Lower lobe of right lung (tissue), 2 donors: ENCODE measurements at regions not wholly inside any gene's neighbourhood (a gene's known extent, or its start where the extent isn't known, plus 50 kb on each side); places are given as distances from the start of the nearest gene placed in this dataset.

Experiments used
- ATAC-seq, 2 donors: fragments of 200-7000 bp; cut with Tn5 transposase; one replicate each; pipeline ENCODE4 v1.9.1; 2020 to 2022; ENCODE audit warnings: mild to moderate bottlenecking in 2 of 2, moderate library complexity in 2 of 2
- DNase-seq: peaks from one replicate; pipeline ENCODE4 v3.0.0-alpha.2; 2020
- H3K27ac ChIP-seq: fragments of 200-600 bp; one replicate; pipeline ENCODE4 v1.8.0; 2022
- H3K27me3 ChIP-seq: fragments of 200-600 bp; one replicate; pipeline ENCODE4 v1.8.0; 2022; ENCODE audit warnings: low read depth
- H3K36me3 ChIP-seq: fragments of 200-600 bp; one replicate; pipeline ENCODE4 v1.8.0; 2022; ENCODE audit warnings: mild to moderate bottlenecking
- H3K4me1 ChIP-seq: fragments of 200-600 bp; one replicate; pipeline ENCODE4 v1.8.0; 2022
- H3K4me3 ChIP-seq: fragments of 200-600 bp; one replicate; pipeline ENCODE4 v1.8.0; 2022; ENCODE audit warnings: mild to moderate bottlenecking
- H3K9me3 ChIP-seq: fragments of 200-600 bp; one replicate; pipeline ENCODE4 v1.8.0; 2022
- intact Hi-C: fragments of 100-400 bp; cut with DNase I; formaldehyde crosslinking; loops from one replicate; pipeline ENCODE4 v1.11.0; 2022
- TF ChIP-seq, protein P1 (sequence below): fragments of 200-600 bp; IDR thresholded peaks from one replicate; pipeline ENCODE4 v1.8.0; 2022; ENCODE audit warnings: antibody characterized with exemption, mild to moderate bottlenecking
- donor health status: DM: no; HTN: yes; CAD: no; lungs with severe emphysema.

GRCh38 chr2:175732531-175732930 is 269.5 kb downstream of the LNPK start:
- no peaks in the 10 kb centered on the region for H3K4me1 ChIP-seq
- H3K4me3 ChIP-seq = no peak overlapping the region
- no peaks in the 10 kb centered on the region for H3K9me3 ChIP-seq
- no peak for ATAC-seq
- intact Hi-C loops = no loop called here
- no peak overlapping the region for H3K27ac ChIP-seq
- H3K27me3 ChIP-seq = no peaks in the 10 kb centered on the region
- TF ChIP-seq, protein P1, sequence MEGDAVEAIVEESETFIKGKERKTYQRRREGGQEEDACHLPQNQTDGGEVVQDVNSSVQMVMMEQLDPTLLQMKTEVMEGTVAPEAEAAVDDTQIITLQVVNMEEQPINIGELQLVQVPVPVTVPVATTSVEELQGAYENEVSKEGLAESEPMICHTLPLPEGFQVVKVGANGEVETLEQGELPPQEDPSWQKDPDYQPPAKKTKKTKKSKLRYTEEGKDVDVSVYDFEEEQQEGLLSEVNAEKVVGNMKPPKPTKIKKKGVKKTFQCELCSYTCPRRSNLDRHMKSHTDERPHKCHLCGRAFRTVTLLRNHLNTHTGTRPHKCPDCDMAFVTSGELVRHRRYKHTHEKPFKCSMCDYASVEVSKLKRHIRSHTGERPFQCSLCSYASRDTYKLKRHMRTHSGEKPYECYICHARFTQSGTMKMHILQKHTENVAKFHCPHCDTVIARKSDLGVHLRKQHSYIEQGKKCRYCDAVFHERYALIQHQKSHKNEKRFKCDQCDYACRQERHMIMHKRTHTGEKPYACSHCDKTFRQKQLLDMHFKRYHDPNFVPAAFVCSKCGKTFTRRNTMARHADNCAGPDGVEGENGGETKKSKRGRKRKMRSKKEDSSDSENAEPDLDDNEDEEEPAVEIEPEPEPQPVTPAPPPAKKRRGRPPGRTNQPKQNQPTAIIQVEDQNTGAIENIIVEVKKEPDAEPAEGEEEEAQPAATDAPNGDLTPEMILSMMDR = no peak
- no peaks in the 10 kb centered on the region for H3K36me3 ChIP-seq
- no peak for DNase-seq

GRCh38 chr2:175730050-175730449 is 272.0 kb downstream of the LNPK start:
- no peak overlapping the region for H3K27ac ChIP-seq
- no peak for ATAC-seq
- H3K4me1 ChIP-seq = no peaks in the 10 kb centered on the region
- no peaks in the 10 kb centered on the region for H3K9me3 ChIP-seq
- DNase-seq = no peak
- intact Hi-C loops = no loop called here
- no peaks in the 10 kb centered on the region for H3K27me3 ChIP-seq
- no peaks in the 10 kb centered on the region for H3K36me3 ChIP-seq
- H3K4me3 ChIP-seq = no peak overlapping the region
- TF ChIP-seq, protein P1 = no peak

DNA sequence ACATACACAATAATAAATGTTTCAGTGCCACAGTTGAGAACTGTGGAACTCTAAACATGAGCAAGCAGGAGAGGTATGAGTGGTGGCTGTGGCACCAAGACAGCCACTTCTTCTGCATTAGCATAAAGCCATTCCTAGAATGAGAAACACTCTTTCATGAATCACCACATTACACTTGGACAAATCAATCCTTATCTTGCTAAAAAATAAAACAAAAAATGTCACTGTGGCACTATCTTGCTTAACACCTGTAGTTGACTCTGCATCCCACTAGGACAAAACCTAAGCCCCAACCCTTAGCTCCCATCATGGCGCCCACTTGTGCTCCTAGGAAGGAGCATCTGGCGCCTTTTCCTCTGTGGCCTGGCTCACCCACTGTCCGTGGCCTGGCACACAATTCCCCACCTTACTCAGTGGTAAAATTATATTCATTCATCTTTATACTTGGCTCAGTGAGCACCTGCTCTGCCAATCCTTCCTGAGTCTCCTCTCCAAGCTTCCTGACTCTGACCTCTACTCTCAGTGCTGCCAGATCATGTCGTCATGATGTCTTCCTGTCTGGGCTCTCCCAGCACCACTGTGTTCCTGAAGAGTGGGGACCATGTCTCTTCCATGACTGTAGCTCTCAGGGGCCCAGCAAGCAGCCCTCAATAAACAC is 272.9 kb downstream of the LNPK start:
- Histone ChIP-seq H3K36me3 (no peaks in the 10 kb centered on the region), H3K27me3 (no peaks in the 10 kb centered on the region), H3K4me3 (no peak overlapping the region), H3K4me1 (no peaks in the 10 kb centered on the region), H3K27ac (no peak overlapping the region), H3K9me3 (no peaks in the 10 kb centered on the region)
- ATAC-seq = no peak
- intact Hi-C loops = no loop called here
- no peak for DNase-seq
- TF ChIP-seq, protein P1 = no peak

GRCh38 chr2:175728032-175728431 is 274.0 kb downstream of the LNPK start:
- ATAC-seq = no peak
- no peaks in the 10 kb centered on the region for H3K4me1 ChIP-seq
- H3K36me3 ChIP-seq = no peaks in the 10 kb centered on the region
- DNase-seq = no peak
- H3K9me3 ChIP-seq = no peaks in the 10 kb centered on the region
- TF ChIP-seq, protein P1 = no peak
- no peak overlapping the region for H3K27ac ChIP-seq
- no peaks in the 10 kb centered on the region for H3K27me3 ChIP-seq
- no peak overlapping the region for H3K4me3 ChIP-seq
- intact Hi-C loops = no loop called here

DNA sequence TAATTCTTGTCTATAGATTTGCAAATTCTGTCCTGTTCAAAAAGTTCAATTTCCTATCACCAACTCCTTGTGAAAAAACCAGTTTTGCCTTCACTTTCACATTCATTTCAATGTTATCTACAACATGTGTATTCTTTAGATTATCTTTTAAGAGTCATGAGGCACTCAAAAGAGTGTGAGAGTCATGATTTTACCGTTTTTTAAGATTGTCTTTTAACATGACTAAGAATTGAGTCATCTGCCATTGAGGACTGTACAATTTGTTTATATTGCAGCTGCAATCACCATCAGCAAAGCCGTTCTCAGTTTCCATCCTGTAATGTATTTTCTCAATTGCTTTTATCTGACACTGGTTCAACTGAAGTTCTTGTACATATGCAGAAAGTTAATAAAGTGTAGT is 275.8 kb downstream of the LNPK start:
- Histone ChIP-seq H3K9me3 (no peaks in the 10 kb centered on the region), H3K27ac (no peak overlapping the region), H3K4me3 (no peak overlapping the region), H3K36me3 (no peaks in the 10 kb centered on the region), H3K27me3 (no peaks in the 10 kb centered on the region), H3K4me1 (no peaks in the 10 kb centered on the region)
- ATAC-seq (no peak), DNase-seq (no peak)
- intact Hi-C loops = no loop called here
- TF ChIP-seq, protein P1 = no peak
